GM12872 (cell line): ENCODE measurements at regions not wholly inside any gene's neighbourhood (a gene's known extent, or its start where the extent isn't known, plus 50 kb on each side); places are given as distances from the start of the nearest gene placed in this dataset.

Experiments
- TF ChIP-seq, protein P1 (sequence below): IDR thresholded peaks from 3 replicates; pipeline ENCODE4 v1.5.1; 2011; ENCODE audit warnings: low read depth, mild to moderate bottlenecking, low read length, moderate library complexity; ENCODE audit not compliant: insufficient read depth

GRCh38 chr12:4190366-4191063 lies 83.0 kb upstream of the CCND2 start:
- TF ChIP-seq, protein P1, sequence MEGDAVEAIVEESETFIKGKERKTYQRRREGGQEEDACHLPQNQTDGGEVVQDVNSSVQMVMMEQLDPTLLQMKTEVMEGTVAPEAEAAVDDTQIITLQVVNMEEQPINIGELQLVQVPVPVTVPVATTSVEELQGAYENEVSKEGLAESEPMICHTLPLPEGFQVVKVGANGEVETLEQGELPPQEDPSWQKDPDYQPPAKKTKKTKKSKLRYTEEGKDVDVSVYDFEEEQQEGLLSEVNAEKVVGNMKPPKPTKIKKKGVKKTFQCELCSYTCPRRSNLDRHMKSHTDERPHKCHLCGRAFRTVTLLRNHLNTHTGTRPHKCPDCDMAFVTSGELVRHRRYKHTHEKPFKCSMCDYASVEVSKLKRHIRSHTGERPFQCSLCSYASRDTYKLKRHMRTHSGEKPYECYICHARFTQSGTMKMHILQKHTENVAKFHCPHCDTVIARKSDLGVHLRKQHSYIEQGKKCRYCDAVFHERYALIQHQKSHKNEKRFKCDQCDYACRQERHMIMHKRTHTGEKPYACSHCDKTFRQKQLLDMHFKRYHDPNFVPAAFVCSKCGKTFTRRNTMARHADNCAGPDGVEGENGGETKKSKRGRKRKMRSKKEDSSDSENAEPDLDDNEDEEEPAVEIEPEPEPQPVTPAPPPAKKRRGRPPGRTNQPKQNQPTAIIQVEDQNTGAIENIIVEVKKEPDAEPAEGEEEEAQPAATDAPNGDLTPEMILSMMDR: no peak

GRCh38 chr12:4189721-4190120 lies 83.8 kb upstream of the CCND2 start:
- TF ChIP-seq, protein P1: no peak

- TF ChIP-seq, protein P1: no peak
Measured at GRCh38 chr12:4187916-4188315, 85.6 kb upstream of the CCND2 start.

DNA sequence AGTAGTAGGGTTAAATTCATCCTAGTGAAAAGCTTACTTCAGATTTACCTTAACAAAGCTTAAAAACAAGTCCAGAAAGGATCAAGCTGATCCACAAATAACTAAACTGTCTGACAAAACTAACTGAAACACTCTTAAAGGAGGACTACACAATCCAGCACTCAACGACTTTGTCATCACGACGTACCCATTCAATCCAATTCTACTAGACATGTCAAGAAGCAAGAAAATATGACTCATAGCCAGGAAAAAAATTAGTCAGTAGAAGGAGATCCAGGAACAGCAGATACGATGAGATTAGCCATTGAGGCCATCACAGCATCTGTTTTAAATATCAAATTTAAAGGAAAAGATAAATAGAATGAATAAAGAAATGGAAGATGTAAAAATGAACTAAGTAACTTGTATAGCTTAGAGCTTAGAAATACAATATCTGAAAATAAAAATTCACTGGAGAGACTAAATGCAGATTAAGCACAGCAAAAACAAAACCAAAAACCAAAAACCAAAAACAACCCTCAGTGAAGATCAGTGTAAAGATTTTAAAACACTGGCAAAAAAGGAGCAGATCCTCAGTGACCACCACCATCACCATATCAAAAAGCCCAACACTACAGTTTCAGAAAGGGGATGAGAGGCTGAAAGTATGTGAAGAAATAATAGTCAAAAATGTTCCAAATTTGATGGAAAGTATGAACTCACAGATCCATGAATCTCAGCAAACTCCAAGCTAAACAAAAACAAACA lies 95.0 kb upstream of the CCND2 start:
- TF ChIP-seq, protein P1: no peak

- TF ChIP-seq, protein P1: no peak
Measured at GRCh38 chr12:4177262-4177661, 96.3 kb upstream of the CCND2 start.

DNA sequence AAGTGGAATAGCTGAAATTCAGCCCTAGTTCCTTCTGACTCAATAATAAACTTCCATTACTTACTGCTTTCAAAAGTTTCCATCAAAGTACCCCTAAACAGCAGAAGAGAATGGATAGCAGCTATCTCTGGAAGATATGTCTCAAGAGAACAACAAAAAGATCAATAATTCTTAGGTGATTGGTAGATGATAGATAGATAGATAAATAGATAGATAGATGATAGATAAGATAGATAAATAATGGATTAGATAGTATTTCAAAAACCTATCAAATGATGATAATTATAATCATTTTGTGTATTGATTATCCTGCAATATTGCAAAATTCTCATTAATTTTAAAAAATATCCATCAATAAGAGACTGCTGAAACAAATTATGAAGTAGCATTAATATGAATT lies 97.4 kb upstream of the CCND2 start:
- TF ChIP-seq, protein P1: no peak

- TF ChIP-seq, protein P1: no peak
Measured at GRCh38 chr12:4174417-4174816, 99.1 kb upstream of the CCND2 start.
